Muscle of arm (tissue), 1 donor: ENCODE measurements at regions not wholly inside any gene's neighbourhood (a gene's known extent, or its start where the extent isn't known, plus 50 kb on each side); places are given as distances from the start of the nearest gene placed in this dataset.
"Not testable (repeated sequence)": the region's sequence is repeated elsewhere in the genome, so short reads cannot be mapped to it uniquely, and the experiment has no call there.

ENCODE experiments used
- DNase-seq: peaks from one replicate; pipeline ENCODE4 v3.0.0-alpha.2; 2013

GRCh38 chrX:37904833-37905232 is 57.5 kb upstream of the DYNLT3 start:
- DNase-seq = no peak

GRCh38 chrX:37905436-37906147 is 58.2 kb upstream of the DYNLT3 start:
- no peak for DNase-seq

DNA sequence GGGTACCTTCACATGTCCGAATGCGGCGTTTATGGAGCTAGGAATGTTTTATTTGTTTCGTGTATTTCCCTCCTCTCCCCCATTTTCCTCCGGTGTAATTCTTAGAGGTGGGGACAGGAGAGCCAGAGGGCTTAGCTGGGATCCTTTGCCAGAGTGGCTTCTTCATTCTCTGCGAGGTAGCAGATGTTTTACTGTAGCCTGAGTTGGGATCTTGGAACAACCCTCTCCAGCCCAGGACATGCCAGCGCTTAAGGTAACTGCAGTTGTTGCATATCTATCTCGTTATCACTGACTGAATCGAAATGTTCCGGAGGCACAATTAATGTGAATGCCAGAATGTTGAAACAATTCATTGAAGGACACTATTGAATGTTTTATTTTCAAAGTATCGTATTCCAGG is 59.0 kb upstream of the DYNLT3 start:
- no peak for DNase-seq

DNA sequence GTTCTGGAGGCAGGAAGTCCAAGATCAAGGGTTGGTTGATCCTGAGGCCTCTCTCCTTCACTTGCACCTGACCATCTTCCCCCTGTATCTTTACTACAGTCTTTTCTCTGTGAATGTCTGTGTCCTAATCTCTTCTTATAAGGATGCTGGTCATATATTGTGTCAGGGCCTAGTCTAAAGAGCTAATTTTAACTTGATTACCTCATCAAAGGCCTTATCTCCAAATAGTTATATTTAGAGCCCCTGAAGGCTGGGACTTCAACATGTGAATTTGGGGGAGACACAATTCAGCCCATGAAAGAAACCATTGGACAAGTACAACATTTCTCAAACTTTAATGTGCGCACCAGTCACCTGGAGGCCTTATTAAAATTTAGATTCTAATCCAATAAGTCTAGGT is 62.8 kb upstream of the DYNLT3 start:
- DNase-seq = no peak

DNA sequence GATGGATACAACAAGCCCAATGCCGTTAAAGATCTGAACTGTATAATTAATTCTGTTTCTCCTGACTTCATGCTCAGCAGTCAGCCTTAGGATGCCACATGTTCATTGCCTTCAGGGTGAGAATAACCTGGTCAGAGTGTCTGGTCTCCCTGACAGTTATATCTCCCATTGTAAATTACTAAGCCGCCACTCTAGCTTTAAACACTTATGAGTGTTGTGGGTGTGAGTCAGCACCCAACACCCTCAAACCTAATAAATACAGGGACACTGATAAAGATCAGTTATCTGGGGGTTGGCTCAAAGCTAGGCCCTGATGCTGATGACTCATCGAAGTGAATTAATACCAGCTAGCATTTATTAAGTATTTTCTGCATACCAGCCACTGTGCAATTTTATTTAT is 64.9 kb upstream of the DYNLT3 start:
- no peak for DNase-seq

GRCh38 chrX:37912777-37913176 is 65.4 kb upstream of the DYNLT3 start:
- no peak for DNase-seq

DNA sequence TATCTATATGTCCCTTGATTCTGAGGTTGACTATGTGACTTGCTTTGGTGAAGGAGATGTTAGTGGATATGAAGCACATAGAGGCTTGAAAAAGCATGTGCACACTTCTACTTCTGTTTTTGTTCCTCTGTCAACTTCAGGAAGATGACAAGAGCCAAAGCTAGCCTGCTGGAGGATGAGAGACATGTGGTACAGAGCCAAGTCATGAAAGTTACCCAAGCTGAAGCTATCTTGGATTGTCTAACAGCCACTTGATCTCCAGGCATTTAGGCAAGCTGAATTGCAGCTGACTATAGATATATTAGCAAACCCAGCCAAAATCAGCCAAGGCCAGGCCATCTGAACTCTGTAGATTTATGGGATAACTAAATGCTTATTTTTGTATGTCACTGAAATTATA is 70.8 kb upstream of the DYNLT3 start:
- DNase-seq = no peak

DNA sequence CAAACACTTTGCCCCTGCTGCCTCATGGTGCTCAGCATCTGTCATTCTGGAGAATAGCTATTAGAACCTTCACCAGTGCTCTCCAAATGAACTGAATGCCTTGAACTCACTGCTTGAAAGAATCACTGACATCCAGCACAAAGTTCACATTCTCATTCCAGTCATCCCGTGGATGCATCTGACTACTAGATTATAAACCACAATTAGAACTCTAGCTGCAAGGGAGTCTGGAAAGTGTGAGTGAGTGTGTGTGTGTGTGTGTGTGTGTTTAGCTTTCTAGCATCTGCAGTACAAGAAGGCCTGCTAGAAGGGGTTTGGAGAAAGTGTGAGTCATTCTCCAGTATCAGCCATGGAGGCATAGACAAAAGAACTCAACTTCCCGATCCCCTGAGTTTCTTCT is 71.3 kb upstream of the DYNLT3 start:
- DNase-seq = no peak

DNA sequence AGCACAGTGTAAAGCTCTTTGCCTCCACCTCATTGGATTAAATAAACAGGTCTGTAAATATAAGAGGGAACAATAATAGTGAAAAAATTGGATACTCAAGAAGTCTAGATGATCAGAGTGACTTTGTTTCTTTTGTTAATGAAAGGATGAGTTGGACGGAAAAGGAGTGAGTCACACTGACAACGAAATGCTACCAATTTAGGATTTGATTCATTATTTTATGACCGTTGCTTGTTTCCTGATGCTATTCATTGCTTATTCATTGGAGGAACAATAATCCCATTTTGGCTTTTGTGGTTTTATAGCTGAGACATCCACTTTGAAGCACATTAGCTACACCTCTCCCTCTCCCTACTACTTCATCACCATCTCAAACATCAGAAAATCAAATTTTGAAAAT is 74.4 kb upstream of the DYNLT3 start:
- no peak for DNase-seq

DNA sequence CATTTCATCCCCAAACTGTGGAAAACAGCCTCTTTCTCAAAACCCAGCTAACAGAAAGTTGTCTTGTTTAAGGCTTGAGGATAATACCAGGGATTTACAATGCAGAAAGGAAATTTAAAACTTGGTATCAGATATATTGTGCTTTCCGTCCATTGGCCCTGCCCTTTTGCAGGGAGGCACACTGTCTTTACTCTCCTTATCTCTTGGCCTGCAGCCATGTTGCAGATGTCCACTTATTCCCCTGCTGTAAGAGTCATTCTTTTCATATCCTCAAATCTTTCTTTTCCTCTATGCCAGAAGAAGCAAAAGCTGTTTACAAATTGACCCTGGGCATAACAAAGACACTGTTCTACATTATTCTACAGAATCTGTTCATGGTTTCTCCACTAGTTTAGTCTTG is 75.6 kb upstream of the DYNLT3 start:
- DNase-seq = no peak

DNA sequence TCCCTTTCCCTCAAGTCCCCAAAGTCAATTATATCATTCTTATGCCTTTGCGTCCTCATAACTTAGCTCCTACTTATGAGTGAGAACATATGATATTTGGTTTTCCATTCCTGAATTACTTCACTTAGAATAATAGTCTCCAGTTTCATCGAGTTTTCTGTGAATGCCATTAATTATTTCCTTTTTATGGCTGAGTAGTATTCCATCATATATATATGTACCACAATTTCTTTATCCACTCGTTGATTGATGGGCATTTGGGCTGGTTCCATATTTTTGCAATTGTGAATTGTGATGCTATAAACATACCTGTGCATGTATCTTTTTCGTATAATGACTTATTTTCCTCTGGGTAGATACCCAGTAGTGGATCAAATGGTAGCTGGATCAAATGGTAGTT is 78.4 kb upstream of the DYNLT3 start:
- DNase-seq = not testable (repeated sequence)

- DNase-seq = peak; percentile 26
These were observed 79.3 kb upstream of the DYNLT3 start for GRCh38 chrX:37926700-37927099.

GRCh38 chrX:37942170-37942569 is 64.2 kb upstream of the SYTL5 start:
- no peak for DNase-seq

DNA sequence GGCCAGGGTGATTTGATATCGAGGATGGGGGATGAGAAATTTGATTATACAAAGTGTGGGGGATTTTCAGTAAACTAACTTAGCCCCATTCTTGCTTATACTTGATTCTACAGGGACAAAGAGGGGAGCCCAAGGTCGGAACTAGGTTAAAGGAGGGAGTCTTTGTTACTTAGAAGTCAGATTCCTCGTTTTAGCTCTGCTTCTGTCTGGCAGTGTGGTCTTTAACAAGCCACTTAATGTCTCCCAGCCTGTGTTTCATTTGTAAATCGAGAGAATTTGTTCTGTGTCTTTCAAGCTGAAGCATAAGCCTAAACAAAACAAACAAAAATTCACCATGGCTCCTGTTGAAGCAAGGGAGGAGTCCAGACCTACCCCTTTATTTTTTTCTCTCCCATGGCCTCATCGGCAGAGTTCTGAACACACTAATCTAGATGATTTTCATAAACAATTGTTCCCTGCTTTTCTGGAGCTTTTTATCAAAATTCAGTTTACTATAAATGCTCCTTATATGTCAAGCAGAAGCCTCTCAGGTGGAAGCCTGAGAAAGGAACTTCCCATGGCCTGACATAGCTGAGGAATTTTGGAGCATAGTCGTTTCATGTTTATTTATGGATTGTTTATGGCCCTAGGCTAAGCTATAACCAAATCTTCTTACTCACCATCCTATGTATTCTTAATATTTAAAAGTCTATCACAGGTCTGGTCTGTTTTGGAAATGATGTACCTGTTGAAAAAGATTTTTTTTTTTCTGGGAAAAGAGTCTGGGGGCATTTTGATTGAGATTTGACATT is 62.6 kb upstream of the SYTL5 start:
- no peak for DNase-seq

DNA sequence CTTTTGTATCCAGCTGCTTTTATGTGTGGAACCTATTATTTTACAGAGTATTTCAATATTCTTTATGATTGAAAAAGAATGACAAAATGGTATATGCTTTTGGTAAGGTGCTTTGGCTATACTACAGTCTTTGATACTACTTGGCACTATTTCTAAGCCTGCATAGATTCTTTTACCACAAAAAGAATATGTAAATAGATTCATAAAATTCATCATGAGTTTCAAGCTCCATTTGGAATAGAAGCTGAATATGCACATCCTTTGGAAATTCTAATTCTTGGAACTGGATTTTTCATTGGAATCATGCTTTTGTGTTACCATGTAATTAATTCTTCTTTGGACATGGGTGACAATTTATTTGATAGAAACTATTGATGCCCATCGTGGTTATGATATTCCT is 60.2 kb upstream of the SYTL5 start:
- no peak for DNase-seq

DNA sequence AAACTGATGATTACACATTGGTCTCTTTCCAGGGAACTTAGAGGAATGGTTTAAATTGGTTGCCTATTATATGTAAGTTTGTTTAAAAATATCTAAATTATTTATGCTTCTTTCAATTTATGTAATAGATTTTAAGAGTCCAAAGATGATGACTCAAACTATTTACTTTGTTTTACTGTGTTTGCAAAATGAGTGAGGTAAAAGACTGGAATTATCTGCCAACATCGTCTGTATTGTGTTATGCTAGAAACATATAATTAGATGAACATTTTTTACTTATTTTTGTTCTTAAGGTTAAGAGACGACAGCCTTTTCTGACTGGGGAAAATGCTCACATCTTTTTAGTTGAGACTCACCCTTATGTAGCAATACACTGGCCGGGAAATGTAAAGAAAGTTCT is 51.1 kb upstream of the SYTL5 start:
- DNase-seq = no peak

- DNase-seq = no peak
These were observed 50.1 kb upstream of the SYTL5 start for GRCh38 chrX:37956223-37956622.
